Right hindlimb (tissue), 1 donor: ENCODE measurements at regions not wholly inside any gene's neighbourhood (a gene's known extent, or its start where the extent isn't known, plus 50 kb on each side); places are given as distances from the start of the nearest gene placed in this dataset.
"Not testable (repeated sequence)": the region's sequence is repeated elsewhere in the genome, so short reads cannot be mapped to it uniquely, and the experiment has no call there.

Experiments
- DNase-seq: peaks from one replicate; pipeline ENCODE4 v3.0.0-alpha.2; 2018

DNA sequence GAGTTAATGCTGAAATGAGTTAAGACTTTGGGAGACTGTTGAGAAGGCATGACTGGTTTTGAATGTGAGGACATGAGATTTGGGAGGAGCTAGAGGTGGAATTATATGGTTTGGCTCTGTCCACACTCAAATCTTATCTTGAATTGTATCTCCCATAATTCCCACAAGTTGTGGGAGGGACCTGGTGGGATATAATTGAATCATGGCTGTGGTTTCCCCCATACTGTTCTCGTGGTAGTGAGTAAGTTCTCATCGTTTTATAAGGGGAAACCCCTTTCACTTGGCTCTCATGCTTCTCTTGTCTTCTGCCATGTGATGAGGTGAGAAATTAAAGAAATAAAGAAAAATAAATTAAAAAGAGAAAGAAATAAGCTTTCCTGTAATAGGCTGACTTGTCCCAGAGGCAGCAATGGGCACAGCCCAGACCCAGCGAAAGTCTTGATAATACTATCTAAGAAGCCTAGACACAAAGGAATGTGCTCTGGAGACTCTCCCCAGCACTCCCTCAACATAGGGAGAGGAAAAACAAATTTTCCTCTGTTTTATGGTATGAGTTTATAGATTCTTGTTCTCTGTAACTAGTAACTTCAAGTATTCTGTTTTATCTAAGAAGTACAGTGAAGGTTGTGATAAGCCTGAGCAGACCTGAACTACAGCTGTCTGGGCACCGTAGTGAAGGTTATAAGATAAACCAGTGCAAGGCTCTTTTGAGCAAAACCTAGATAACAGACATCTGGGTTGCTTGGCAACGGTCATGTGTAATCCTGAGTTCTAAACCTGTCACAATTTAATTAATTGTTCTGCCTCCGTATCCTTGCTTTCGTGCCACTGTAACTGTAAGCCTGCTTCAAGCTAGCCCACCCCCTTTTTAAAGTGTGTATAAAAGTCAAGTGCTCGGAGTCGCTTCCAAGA lies 88.9 kb upstream of the ECI2 start:
- no peak for DNase-seq

GRCh38 chr6:4220558-4220957 lies 85.2 kb upstream of the ECI2 start:
- no peak for DNase-seq

DNA sequence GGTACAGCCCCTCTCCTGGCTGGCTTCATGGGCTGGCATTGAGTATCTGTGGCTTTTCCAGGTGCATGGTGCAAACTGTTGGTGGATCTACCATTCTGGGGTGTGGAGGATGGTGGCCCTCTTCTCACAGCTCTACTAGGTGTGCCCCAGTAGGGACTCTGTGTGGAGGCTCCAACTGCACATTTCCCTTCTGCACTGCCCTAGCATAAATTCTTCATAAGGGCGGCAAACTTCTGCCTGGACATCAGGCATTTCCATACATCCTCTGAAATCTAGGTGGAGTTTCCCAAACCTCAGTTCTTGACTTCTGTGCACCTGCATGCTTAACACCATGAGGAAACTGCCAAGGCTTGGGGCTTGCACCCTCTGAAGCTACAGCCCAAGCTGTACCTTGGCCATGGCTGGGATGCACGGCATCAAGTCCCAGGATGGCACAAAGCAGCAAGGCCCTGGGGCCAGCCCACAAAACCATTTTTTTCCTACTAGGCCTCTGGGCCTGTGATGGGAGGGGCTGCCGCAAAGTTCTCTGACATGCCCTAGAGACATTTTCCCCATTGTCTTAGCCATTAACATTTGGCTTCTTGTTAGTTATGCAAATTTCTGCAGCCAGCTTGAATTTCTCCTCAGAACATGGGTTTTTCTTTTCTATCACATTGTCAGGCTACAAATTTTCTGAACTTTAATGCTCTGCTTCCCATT lies 83.4 kb upstream of the ECI2 start:
- not testable (repeated sequence) for DNase-seq

GRCh38 chr6:4212588-4212987 lies 77.2 kb upstream of the ECI2 start:
- DNase-seq, result no peak

DNA sequence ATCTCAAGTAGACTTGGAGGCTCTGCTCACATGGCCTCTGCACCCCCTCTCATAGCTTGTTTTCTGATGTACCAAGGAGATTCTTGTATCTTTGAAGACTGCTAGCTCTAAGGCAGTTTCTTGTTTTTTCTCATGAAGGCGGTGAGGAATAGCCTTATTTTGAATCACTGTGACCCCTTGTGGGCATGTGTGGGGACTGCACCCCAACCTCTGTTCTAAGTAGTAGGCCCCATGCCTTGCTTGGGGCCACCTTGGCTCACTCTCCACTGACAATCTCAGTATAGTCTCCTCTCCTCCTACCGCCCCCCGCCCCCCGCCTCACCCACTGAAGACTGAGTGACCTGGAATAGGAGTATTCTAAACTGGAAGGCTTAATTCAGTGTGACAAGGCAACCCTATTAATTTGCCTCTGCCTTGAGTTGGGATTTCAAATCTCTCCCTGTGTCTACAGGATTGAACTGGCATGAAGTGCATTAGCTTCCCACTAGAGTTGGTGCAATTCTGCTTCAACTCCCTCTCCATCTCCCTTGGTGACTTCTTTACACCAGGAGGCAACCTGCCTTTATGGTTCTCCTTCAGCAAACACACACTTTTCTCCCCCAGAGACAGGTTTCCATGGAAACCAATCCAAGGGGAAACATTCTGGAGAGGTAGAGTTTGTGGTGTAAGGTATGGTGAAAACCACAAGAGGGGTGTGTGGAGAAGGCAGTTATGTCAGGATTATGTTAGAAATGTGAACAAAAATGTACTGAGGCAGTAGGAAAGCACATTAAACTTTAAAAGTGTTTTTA lies 75.4 kb upstream of the ECI2 start:
- DNase-seq, result peak; percentile 37

DNA sequence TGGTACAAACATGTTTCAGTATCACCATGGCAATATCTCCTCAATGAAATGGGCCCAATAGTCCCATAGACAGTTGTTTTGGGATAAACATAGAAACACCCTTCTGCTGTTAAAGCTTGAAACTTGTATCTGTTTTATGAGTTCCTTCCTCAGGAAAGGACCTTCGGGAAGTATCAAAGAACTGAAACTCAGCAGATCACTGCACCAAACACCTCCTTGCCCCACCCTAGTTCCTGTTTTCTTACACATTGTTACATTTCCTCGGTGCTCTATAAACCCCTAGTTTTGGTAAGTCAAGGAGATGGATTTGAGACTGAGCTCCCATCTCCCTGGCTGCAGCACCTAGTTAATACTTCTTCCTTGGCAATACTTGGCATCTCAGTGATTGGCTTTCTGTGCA lies 73.8 kb upstream of the ECI2 start:
- DNase-seq, result no peak

DNA sequence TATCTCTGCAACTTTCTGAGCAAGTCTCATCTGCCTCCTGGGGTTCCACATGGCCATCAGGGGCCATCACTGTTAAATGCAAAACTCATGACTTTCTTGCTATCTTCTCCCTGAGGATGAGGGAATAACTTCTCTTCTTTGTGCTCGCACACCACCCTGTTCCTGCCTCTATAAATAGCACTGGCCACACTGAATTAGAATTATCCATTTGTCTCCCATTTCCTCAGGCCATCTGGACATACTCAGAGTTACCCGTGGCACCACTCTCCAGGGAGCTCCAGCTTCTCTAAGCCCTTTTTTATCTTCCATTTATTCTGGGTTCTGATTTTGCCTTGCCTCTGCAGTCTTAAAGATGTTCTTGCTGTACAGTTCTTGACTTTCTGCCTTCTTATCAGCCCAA lies 72.8 kb upstream of the ECI2 start:
- DNase-seq, result no peak

GRCh38 chr6:4203642-4204417 lies 68.5 kb upstream of the ECI2 start:
- DNase-seq, result not testable (repeated sequence)

- DNase-seq, result no peak
Observed at GRCh38 chr6:4192627-4193026, 57.3 kb upstream of the ECI2 start.

DNA sequence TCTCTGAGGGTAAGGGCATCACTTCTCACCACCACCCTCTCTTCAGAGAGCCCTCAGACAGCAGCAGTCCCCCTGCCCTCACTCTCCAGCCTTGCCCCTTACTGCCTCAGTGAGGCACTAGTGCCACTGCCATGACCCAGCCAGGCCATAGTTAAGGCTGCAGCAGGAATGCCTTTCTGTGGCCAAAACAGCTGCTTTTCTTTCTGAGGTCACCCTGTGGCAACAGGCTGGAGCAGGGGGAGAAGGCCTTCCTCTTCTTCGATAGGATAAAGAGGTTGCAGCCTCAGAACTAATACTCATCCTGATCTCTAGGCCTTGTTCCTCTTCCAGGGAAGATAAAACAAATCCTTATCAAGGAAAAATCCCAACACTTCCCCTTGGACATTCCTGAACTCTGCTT lies 56.8 kb upstream of the ECI2 start:
- no peak for DNase-seq

GRCh38 chr6:4191271-4191721 lies 55.9 kb upstream of the ECI2 start:
- no peak for DNase-seq

- DNase-seq, result no peak
Observed at GRCh38 chr6:4189249-4189648, 53.9 kb upstream of the ECI2 start.

GRCh38 chr6:4188801-4189200 lies 53.4 kb upstream of the ECI2 start:
- no peak for DNase-seq

- DNase-seq, result no peak
Observed at GRCh38 chr6:4187480-4187879, 52.1 kb upstream of the ECI2 start.

DNA sequence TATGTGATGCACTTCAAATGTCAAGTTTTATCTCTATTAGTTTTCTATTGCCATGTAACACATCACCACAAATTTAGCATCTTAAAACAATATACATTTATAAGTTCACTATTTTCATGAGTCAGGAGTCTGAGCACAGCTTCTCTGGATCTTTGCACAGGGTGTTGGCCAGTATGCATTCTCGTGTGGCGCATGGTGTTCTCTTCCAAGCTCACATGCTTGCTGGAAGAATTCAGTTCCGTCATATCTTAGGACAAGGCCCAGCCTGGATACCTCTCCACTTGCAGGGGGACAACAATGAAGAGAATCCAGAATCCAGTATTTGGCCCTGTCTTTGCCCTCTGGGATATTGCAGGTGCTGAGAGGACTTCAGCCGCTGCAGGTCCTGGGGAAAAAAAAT lies 51.0 kb upstream of the ECI2 start:
- DNase-seq, result no peak

GRCh38 chr6:4185846-4186245 lies 50.5 kb upstream of the ECI2 start:
- DNase-seq, result no peak

DNA sequence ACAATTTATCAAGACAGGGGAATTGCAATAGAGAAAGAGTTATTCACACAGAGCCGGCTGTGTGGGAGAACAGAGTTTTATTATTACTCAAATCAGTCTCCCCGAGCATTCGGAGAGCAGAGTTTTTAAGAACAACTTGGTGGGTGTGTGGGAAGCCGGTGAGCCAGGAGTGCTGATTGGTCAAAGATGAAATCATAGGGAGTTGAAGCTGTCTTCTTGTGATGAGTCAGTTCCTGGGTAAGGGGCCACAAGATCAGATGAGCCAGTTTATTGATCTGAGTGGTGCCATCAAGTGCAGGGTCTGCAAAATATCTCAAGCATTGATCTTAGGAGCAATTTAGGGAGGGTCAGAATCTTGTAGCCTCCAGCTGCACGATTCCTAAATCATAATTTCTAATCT lies 50.0 kb upstream of the ECI2 start:
- DNase-seq, result no peak
